Fibroblast of villous mesenchyme (primary cell): ENCODE measurements at regions not wholly inside any gene's neighbourhood (a gene's known extent, or its start where the extent isn't known, plus 50 kb on each side); places are given as distances from the start of the nearest gene placed in this dataset.

Experiments used
- DNase-seq: peaks from one replicate; pipeline ENCODE4 v3.0.0-alpha.2; 2010; ENCODE audit warnings: low read depth
- H3K4me3 ChIP-seq: 2 replicates; pipeline ENCODE4 v1.5.1; 2011; ENCODE audit warnings: low read depth, mild to moderate bottlenecking, low read length
- TF ChIP-seq, protein P1 (sequence below): IDR thresholded peaks from 2 replicates; pipeline ENCODE4 v1.5.1; 2012; ENCODE audit warnings: low read depth, mild to moderate bottlenecking, low read length; ENCODE audit not compliant: insufficient read depth

DNA sequence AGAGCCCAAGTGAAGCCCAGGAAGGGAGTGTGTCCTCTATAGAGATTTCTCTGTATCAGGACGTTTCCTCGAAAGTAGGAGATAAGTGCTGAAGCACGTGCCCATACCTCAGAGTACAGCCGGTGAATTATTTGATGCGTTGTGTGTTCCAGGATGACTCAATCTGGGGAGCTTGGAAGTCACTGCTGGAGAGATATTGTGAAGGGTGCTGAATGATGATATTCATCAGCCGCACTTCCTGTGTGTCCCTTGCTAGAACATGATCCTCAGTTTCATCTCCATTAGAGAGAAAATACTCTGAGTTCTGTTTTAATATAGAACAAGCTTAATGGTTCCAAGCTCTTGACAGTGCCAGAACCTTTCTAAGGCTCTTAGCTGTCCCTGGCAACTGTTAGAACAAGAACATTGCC, 402.3 kb upstream of the ADAMTSL1 start:
- TF ChIP-seq, protein P1, sequence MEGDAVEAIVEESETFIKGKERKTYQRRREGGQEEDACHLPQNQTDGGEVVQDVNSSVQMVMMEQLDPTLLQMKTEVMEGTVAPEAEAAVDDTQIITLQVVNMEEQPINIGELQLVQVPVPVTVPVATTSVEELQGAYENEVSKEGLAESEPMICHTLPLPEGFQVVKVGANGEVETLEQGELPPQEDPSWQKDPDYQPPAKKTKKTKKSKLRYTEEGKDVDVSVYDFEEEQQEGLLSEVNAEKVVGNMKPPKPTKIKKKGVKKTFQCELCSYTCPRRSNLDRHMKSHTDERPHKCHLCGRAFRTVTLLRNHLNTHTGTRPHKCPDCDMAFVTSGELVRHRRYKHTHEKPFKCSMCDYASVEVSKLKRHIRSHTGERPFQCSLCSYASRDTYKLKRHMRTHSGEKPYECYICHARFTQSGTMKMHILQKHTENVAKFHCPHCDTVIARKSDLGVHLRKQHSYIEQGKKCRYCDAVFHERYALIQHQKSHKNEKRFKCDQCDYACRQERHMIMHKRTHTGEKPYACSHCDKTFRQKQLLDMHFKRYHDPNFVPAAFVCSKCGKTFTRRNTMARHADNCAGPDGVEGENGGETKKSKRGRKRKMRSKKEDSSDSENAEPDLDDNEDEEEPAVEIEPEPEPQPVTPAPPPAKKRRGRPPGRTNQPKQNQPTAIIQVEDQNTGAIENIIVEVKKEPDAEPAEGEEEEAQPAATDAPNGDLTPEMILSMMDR: no peak
- DNase-seq: peak; percentile 6

GRCh38 chr9:18073002-18073401, 401.0 kb upstream of the ADAMTSL1 start:
- H3K4me3 ChIP-seq: no peak overlapping the region
- no peak for DNase-seq
- TF ChIP-seq, protein P1: no peak

More for the DNA sequence above, 402.3 kb upstream of the ADAMTSL1 start:
- H3K4me3 ChIP-seq: no peak overlapping the region

DNA sequence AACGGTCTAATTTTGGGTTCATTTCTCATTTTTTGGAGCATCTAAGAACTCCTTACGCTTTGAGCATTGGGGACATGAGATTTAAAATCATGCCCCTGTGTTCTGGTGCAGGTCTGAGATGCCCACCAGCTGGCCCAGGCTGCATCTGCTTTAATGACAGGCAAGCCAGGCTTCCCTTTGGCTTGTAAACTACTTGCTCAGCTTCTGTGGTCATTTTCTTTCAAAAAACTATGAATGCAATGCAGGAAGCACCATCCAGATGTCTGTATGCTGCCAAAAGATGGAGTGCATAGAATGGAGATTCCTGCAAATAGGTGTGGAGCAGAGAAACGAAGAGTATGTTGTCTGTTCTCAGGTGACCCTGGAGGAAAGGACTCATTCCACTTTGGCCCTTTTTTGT, 399.9 kb upstream of the ADAMTSL1 start:
- H3K4me3 ChIP-seq: no peak overlapping the region
- TF ChIP-seq, protein P1: no peak
- peak; percentile 8 for DNase-seq

GRCh38 chr9:18075253-18075952, 398.6 kb upstream of the ADAMTSL1 start:
- DNase-seq: no peak
- no peak overlapping the region for H3K4me3 ChIP-seq
- TF ChIP-seq, protein P1: no peak

GRCh38 chr9:18077941-18078678, 395.8 kb upstream of the ADAMTSL1 start:
- DNase-seq: no peak
- TF ChIP-seq, protein P1: no peak
- no peak overlapping the region for H3K4me3 ChIP-seq

- no peak for DNase-seq
- H3K4me3 ChIP-seq: no peak overlapping the region
- TF ChIP-seq, protein P1: no peak
These were observed 381.8 kb upstream of the ADAMTSL1 start for GRCh38 chr9:18092138-18092537.
